GF-D8 (cell line): ENCODE measurements at regions not wholly inside any gene's neighbourhood (a gene's known extent, or its start where the extent isn't known, plus 50 kb on each side); places are given as distances from the start of the nearest gene placed in this dataset.

Experiments
- DNase-seq: peaks from one replicate; lab custom pipeline; 2025; lab: John Stamatoyannopoulos, UW

DNA sequence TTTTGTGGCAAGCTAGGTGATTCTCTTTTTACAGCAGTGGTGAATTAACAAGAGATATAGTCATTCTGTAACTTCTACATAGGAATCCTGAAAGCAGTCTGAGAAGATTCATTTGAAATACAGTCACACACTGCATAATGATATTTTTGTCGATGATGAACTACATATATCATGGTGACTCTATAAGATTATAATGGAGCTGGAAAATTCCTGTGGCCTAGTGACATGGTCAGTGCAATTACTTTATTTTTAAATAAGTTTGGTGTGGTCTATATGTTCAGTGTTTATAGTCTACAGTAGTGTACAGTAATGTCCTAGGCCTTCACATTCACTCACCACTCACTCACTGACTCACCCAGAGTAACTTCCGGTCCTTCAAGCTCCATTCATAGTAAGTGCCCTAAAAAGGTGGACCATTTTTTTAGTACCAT is 511.4 kb upstream of the MCTP2 start:
- no peak for DNase-seq

DNA sequence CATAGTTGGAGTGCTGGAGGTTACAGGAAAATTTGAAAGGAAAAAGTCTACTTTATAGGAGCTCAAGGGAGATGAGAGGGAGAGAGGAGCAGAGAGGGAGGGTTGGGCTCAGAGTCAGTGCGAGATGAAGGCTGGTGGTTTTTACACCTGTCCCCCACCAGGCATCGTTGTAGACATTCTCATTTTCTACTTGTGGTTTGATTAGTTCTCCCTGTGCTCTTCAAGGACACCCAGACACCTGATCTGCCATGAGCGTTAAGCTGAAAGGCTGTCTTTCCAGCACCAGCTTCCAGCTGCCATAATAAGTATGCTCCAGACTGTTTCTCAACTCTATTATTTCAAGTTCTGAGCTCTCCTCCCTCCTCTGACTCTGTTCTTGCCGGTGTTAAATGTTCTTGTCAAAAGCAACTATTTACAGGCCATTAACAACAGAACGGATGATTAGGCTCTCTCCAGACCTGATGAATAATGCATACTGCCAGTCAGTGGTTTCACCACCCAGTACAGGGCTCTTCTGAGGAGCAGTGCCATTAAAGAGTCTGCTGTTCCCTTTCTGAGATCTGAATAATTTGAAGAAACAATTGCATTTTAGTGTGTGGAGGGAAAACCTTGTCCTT is 514.6 kb upstream of the MCTP2 start:
- no peak for DNase-seq

DNA sequence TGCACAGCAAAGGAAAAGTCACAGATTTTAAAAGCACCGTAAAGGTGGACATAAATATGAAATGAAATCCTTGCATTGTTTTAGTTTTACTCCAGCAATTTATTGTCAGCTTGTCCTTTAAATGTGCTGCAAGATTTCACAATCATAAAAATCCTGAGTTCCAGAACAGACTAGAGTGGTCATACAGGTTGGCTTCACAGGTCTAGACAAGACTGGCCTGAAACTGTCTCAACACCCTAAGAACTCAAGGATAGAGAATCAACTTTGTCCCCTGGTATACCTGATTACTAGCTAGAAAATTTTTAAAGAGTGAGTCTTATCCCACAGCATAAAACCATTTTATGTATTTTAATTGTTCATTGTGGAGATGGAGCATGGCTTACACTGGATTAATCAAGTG is 521.7 kb upstream of the MCTP2 start:
- DNase-seq, result no peak

DNA sequence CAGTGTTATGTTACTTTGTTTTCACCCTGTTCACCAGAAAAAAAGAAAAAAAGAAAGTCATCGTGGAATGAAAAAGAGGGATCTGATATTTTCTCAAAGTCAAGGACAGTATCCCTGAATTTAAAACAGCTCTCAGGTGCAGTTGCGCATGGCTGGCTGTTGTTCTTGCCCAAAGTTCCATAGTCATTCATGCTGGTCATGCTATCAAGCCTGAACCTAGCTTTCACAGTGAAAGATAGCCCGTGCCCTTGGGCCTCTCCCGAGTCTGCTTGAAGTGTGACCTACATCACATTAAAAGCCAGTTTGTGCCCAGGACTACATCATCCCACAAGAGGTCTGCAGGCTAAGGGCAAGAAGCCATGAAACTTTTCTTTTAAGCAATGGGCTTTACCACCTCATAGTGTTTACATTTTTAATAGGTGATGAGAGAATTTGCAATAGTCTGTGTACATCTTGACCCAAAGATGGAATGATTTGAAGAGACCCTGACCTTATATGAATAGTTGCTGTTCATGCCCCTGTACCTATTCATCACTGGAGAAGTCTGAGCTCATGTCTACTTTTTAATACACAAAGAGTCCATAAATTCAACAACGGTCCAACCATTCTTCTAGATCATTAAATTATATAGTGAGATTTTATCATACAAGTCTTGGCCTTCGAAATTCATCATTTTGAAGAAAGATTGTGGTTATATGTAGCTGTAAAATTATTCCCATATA is 522.5 kb upstream of the MCTP2 start:
- no peak for DNase-seq

DNA sequence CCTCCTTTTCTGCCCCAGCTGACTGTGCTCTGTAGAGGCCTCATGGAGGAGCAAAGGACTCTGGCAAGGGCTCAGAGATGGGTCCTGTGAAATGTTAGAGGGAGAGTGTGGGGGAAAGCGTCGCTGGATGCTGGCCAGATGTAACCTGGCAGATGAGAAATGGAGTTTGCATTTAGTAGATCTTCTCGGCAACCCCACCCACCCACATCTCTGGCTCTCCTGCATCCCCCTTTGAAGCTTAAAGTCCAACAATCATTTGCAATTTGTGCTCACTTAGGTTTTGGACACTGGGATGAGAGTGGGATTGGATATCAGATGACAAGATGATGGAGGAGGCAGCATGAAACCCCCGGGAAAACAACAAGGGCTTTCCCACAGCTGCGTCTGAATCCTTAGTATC is 523.6 kb upstream of the MCTP2 start:
- DNase-seq, result no peak

DNA sequence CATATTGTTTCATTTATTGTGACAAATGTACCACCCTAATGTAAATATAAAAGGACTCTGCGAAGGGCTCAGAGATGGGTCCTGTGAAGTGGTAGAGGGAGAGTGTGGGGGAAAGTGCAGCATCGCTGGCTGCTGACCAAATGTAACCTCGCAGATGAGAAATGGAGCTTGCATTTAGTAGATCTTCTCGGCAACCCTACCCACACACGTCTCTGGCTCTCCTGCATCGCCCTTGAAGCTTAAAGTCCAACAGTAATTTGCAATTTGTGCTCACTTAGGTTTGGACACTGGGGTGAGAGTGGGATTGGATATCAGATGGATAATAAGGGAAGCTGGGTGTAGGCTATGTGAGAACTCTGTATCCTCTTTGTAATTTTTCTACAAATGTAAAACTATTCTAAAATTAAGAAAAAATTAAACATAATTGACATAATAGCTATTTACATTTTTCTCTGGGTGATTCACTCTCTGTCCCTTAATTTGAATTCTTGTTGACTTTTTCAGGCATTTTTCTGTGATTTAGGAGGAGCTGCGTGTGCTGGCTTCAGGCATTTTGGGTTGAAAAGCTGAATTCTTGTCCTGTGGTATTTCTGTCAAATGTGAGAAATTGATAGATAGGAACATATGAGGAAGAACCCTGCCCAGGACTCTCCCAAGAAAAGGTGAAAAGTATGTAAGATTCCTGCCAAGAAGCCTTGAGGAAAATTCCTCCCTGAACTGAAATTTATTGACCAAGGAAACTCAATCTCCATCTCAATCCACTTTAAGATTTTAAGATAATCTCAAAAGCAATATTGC is 524.7 kb upstream of the MCTP2 start:
- DNase-seq, result no peak

DNA sequence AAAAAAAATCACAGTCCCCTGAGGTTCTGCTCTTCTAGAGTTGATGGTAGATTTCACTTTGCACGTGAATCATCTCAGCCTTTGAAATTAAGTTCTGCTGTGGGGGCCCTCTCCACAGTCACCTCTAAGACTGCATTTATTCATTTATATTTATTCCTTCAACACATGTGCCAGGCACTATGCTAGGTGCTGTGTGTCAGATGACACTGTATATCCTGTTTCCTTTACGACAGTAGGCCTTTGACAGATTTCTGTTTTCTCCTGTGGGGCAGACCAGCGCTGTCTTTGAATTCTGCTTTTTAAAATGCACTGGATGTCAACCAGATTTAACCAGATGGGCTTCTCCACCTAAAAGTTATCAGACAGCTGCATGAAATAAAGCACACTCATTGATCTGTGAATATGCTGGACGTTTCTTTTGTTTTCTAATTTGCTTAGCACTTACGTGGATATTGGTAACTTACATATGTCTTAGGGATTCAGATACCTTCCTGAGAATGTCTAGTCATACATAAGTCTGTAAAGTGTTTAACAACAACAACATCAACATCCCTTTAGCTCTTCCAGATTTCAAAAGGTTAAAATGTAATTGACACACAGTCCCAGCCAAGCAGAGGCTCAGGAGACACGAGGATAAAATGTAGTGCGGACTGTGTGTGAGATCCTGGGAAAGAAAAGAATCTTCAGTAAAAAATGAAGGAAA is 525.5 kb upstream of the MCTP2 start:
- DNase-seq, result no peak

DNA sequence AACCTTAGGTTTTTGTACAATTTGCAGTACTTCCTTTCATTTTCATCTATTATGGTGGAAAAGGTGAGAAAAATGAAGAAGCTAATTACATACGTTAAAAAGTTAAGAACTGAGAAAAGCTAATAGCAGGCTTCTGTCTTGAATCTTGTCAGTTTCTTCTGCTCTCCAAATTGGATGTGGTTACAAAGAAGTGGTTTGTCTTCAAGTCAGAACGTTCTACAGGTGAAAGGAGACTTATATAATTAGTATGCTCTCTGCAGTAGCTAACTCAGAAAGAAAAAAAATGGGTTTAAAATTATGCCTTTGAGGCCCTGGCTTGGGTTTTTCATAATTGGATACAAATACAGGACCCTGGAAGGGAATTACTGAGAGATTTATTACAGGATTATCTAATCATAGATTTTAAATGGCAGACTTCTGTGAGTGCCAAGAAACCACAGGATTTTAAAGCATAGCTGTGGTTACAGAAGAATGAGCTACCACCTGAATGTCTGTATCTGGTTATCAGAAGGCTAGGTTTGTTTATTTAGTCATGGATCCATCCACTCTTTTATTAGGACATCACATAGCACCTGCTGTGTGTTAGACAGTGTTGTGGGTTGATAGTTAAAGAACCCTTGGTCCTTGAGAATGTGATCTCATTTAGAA is 528.1 kb upstream of the MCTP2 start:
- no peak for DNase-seq

DNA sequence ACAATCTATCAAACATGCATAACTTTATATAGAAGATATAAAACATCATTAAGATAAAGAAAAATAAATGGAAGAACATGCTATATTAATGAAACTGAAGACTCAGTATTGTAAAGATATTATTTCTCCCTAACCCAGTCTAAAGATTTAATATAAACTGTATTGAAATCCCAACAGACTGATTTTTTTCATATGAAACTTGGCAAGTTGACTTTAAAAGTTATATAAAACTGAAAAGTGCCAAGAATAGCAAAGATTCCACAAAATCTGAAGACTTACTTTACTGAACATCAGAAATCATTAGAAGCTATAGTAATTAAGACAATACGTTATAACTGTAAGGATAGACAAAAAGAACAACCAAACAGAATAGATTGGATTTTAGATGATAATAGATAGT is 531.3 kb upstream of the MCTP2 start:
- DNase-seq, result no peak

DNA sequence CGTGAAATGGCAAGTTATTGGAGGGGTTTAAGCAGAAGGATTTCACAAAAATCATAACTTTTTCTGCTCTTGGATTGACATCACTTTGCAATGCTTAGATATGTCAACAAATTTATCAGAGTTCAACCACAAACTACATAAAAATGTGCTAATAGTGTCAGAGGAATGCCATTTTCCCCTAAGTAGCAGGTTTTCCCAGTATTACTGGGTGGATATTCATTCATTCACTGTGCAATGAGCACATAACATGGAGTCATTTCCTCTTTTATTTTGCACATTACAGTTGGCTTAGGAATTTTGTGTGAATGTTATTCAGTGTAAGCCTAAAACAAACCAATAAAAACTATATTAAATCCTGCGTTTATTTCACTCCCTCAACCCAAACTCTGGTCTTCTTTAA is 537.3 kb upstream of the MCTP2 start:
- no peak for DNase-seq

DNA sequence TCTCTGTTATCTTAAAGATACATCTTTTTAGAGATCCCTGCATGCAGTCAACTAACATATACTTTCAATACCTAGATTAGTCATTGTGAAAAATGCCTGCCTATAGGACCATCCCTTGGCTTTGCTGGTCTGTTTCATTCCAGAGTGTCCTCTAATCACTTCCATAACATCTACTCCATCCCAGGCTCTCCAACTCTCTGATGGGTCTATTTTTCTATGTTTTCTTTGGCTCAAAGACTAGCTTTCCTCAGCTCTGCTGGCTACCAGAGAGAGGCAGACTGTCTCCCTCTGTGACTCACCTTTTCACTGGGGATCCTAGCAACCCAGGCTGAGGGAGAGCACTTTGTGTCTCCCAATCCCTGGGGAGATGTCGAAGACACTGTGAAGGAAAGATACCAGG is 547.7 kb upstream of the MCTP2 start:
- DNase-seq, result no peak

DNA sequence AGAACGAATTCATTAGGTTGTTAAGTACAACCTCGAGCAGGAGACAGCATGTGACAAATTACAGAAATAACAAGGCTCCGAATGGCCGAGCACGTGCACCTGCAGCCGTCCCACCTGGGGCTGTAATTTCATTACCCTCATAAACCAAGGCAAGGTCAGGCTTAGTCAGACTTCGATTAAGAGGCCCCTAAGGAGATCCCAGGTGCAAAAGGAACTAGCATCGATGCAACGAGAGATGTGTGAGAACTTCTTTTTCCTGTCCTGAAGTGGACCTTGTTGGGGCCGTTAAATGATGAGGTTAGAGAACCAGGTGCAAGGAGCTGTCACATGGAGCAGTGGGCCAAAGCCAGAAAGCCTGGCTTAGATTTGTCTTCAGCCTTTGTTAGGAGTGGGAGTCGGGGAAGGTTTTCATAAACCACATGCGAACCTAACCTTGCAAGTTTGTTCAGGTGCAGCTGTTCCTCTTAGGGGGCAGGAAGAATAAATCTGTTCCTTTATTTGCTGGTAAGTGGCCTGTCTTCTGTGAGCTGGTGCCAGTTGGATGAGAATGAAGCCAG is 559.9 kb upstream of the MCTP2 start:
- DNase-seq, result no peak

DNA sequence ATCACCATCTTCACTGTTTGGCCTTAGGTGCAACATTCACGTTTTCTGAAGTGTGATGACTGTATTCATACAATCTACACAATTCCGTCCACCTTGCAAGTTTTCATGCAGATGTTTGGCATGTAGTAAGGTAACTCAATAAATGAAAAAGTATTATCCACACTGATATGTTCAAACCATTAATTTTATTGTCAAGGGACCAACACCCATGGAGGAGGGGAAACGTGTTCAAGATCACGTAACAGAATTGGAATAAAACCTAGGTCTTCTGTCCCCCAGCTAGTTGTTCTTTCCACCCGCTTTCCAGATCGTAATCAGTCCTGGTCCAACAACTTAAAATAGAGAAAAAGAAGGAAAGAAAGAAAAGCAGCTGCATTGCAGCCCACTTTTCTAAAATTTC is 560.4 kb upstream of the MCTP2 start:
- no peak for DNase-seq

DNA sequence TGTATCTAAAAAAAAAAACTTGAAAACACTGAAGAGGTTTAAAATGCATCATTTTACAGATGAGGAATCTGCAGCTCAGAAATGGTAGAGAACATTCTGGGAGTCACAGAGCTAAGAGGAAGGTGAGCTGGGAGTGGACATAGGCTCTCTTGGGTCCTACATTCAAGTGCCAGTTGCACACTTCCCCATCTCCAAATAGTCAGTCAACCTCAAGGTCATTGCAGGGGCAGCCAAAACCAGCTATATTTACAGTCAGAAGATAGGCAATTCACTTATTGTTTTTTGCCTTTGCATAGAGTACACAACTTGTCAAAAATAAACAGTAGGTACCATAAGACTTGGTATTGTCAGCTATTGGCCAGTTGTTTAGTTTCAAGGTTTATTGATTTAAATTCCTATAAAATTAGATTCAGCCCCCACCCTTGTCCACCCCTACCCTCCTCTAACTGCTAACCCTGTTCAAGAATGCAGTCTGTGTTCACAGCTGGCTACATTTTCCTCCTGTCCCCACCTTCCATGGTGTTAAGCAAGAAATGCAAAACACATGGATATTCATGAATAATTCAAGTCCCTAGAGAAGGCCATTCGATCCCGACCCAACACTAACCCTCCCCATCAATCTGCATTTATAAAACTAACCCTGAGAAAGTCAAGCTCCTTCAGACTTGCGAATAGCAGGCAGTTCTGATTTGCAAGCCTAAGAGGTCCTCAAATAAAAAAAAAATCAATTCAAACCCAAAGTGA is 567.0 kb upstream of the MCTP2 start:
- DNase-seq, result no peak

DNA sequence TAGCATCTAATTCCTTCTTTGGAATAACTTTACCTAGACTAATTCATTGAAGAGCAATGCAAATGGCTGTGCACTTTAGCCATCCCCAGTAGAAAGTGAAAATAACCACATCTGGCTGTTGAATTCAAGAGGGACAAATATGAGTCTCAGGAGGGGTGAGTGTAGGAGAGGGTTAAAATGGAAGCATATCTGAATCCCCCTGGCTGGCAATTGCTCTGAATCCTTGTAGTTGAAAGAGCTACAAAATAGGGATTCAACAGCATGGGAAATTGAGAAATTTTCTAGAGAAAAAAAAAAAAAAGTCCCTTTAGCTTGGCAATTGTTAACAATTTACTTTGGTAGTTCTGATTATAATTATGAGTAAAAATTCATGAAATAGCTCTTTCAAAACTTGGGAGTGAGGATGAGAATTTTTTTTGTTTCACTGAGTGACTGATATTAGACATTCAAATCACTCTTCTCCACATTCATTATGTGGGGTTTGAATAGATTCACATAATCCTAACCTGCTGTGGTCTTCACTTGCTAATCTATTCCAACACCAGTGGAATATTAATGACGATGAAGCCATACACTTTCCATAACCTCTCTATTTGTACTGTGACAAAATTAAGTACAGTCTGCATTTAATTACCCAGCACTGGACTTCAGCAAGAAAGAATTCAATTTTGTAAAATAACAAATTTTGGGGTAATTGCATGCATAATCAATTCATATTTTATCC is 569.0 kb upstream of the MCTP2 start:
- DNase-seq, result no peak

DNA sequence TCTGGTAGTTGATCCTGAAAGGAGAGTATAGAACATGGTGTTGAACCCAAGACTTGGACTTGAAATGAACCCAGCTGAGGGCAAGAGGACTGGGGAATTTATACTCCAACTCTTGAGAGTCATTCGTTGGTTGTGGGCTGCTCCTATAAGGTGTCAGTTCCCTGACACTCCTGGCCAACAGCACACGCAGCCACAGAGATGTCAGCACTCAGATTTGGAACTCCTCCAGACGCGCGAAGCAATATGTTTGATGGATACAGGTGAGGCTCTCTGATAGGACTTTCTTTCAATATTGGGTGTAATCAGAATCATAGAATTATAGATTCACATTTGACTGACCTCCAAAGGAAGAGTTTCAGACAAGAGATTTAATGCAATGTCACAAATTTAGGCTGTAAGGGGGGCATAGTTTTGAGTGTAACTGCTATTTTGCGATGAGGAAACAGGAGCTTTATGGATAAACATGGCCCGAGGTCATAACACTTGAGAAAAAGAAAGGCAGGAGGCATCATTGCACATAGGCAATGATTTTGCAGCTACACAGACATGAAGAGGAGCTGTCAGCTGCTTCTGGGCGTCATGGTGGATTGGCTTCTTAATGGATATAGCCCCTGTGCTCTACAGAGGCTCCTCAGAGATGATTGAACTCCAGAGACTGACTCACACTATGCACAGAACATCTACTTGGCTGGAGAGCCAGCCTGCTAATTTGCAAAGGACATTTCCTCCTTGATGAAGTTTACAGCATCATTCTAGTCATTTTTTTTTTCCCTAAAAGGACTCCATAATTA is 569.2 kb upstream of the RGMA start:
- no peak for DNase-seq

DNA sequence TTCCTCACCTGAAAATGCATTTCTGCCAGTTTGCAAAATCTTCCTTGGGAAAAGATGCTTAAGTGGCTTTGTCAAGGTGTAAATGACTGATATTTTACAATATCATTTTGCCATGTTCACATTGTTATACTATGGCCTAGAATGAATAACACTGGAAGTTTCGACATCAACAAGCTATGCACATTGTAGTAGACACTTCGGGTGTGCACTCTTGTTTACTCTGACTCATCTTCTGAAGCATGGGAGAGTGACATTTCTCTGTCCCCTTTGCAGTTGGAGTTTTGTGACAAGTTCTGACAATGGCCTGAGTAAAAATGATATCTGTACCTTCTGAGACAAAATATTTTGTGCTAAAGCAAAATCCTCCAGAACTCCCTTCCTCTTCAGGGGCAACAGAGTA is 567.0 kb upstream of the RGMA start:
- DNase-seq, result no peak

DNA sequence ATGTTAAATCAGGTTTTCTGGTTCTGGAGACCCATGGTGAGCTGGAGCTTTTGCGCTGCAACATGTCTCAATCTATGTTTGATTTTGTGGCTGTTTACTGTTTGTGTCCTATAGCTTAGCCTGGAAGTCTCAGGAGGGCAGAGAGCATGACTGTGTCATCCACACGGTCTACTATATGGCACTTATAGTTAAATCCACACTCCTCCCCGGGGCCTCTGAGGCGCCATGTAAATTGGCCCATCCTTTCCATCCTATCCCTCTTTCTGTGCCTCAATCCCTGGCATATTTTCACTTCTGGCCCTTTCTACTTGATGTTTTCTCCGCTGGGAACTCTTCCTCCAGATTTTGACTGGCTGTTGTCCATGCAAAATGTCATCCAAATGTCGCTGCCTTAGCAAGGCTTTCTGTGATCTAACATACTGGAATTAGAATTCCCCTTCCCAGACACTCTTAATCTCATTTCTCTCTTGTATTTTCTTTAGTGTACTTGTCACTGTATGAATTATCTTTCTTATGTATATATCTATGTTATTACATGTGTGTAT is 560.8 kb upstream of the RGMA start:
- DNase-seq, result no peak

DNA sequence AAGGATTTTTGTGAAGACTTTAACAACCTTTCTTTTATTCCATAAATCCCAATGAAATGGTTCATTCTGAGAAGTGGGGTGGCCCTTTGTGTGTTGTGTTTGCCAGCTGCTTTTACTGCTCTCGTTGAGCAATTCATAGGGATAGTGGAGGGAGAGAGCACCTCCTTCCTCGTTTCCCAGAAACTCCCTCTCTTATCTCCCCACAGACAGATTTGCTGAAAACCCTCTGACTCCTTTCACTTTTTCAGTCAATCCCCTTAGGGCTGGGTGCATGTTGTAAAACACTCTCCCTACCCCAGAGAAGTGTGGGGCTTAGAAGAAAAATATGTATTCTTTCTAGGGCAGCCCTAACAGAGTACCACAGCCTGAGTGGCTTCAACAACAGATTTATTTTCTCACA is 557.2 kb upstream of the RGMA start:
- DNase-seq, result no peak
